Astrocyte of the spinal cord (primary cell): ENCODE measurements at regions not wholly inside any gene's neighbourhood (a gene's known extent, or its start where the extent isn't known, plus 50 kb on each side); places are given as distances from the start of the nearest gene placed in this dataset.
A peak's percentile ranks its signal among the peaks of the same experiment; 100 is the strongest.

Experiments
- DNase-seq: peaks from one replicate; pipeline ENCODE4 v3.0.0; 2011; ENCODE audit warnings: low read depth, low spot score
- H3K4me3 ChIP-seq: 2 replicates; pipeline ENCODE4 v1.5.1; 2011; ENCODE audit warnings: low read depth, mild to moderate bottlenecking, low read length, moderate library complexity
- CTCF ChIP-seq: IDR thresholded peaks from 2 replicates; pipeline ENCODE4 v1.5.1; 2012; ENCODE audit warnings: low read depth, mild to moderate bottlenecking, low read length, inconsistent platforms
- in situ Hi-C: cut with HindIII; loops from 2 replicates; pipeline ENCODE4 v1.10.0; 2017; ENCODE audit warnings: low sequenced_read_pairs

- no peak for TF ChIP-seq CTCF
- peak overlapping the region; percentile 86 for H3K4me3 ChIP-seq
- in situ Hi-C loops: no loop called here
- no peak for DNase-seq
Observed at GRCh38 chr11:122175306-122175705, 59.3 kb upstream of the BLID start.

GRCh38 chr11:122173587-122173986 lies 57.6 kb upstream of the BLID start:
- in situ Hi-C loops: no loop called here
- no peak for DNase-seq
- H3K4me3 ChIP-seq: no peak overlapping the region
- no peak for TF ChIP-seq CTCF

- no peak overlapping the region for H3K4me3 ChIP-seq
- no peak for DNase-seq
- TF ChIP-seq CTCF: no peak
- in situ Hi-C loops: no loop called here
Observed at GRCh38 chr11:122173074-122173450, 57.0 kb upstream of the BLID start.

DNA sequence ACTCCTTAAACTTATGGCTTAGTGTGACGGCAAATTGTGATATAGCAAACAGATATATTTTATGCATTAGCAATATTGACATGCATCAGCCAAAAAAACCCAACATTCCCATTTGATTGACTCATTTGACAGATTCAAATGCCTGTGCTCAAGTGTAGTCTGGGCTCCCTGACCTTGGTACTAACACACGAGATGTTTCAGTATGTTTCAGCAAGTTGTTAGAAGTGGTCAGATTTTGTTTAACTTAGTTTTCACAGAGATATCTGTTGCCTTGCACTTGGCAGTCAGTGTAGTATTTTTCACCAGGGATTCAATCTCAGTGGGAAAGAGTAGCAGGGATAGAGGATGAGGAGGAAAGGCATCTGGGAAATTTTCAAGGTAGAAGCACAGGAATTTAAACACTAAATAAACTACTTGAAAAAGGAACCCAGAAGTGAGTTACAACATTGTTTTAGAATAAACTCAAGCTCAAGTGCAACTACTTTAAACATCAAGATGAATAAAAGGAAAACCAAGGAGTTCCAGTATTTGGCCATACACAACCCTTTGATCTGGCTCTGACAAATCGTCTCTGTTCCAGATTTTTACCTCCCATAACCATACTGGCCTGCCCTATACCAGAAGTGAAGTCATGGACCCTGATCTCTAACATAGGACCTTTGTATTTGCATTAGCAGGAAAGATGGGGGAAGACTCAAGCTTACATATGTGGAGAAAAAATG lies 56.5 kb upstream of the BLID start:
- no peak for TF ChIP-seq CTCF
- no peak for DNase-seq
- no peak overlapping the region for H3K4me3 ChIP-seq
- in situ Hi-C loops: no loop called here

GRCh38 chr11:122170815-122171475 lies 54.9 kb upstream of the BLID start:
- H3K4me3 ChIP-seq: no peak overlapping the region
- TF ChIP-seq CTCF: no peak
- DNase-seq: peak; percentile 87
- in situ Hi-C loops: no loop called here

DNA sequence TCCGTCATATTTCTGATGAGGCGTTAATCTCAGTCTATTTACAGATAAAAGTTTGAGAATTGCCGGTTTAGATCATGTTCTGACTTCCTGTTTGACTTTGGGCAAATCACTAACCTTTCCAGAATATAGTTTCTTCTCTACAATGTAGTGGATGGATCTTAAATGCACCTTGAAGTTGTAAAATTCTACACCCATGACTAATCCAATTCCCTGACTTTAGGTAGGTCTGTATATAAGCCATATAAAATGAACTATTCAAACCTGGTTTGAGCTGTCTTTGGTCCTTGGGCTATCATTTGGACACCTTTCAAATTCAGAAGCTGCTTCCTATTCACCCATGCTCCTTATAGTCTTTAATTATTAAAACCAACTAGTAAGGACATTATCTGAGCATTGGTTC lies 52.2 kb upstream of the BLID start:
- in situ Hi-C loops: no loop called here
- H3K4me3 ChIP-seq: no peak overlapping the region
- TF ChIP-seq CTCF: no peak

More for the DNA sequence above, 52.2 kb upstream of the BLID start:
- no peak for DNase-seq
